GM21786 (cell line): ENCODE measurements at regions not wholly inside any gene's neighbourhood (a gene's known extent, or its start where the extent isn't known, plus 50 kb on each side); places are given as distances from the start of the nearest gene placed in this dataset.

Experiments
- ATAC-seq: cut with Tn5 transposase; IDR thresholded peaks from one replicate; pipeline ENCODE4 v1.9.1; 2021; ENCODE audit not compliant: unreplicated experiment

- ATAC-seq, result no peak
These were observed 111.9 kb upstream of the SLC44A3 start for GRCh38 chr1:94708299-94708685.

GRCh38 chr1:94707321-94708298 is 112.5 kb upstream of the SLC44A3 start:
- no peak for ATAC-seq

- no peak for ATAC-seq
These were observed 117.7 kb upstream of the SLC44A3 start for GRCh38 chr1:94702442-94702815.

GRCh38 chr1:94701796-94702441 is 118.2 kb upstream of the SLC44A3 start:
- ATAC-seq, result no peak

GRCh38 chr1:94698759-94699502 is 121.2 kb upstream of the SLC44A3 start:
- ATAC-seq, result no peak

- no peak for ATAC-seq
These were observed 121.8 kb upstream of the SLC44A3 start for GRCh38 chr1:94698356-94698755.

- ATAC-seq, result no peak
These were observed 122.3 kb upstream of the SLC44A3 start for GRCh38 chr1:94697839-94698238.

- ATAC-seq, result no peak
These were observed 125.8 kb upstream of the SLC44A3 start for GRCh38 chr1:94694226-94694915.

GRCh38 chr1:94693435-94693834 is 126.7 kb upstream of the SLC44A3 start:
- no peak for ATAC-seq

GRCh38 chr1:94693029-94693428 is 127.1 kb upstream of the SLC44A3 start:
- ATAC-seq, result no peak

- no peak for ATAC-seq
These were observed 131.5 kb upstream of the SLC44A3 start for GRCh38 chr1:94688646-94689045.

GRCh38 chr1:94686882-94687281 is 133.3 kb upstream of the SLC44A3 start:
- ATAC-seq, result no peak

GRCh38 chr1:94684690-94685250 is 135.4 kb upstream of the SLC44A3 start:
- no peak for ATAC-seq

- no peak for ATAC-seq
These were observed 136.3 kb upstream of the SLC44A3 start for GRCh38 chr1:94683886-94684285.

- no peak for ATAC-seq
These were observed 138.4 kb upstream of the F3 start for GRCh38 chr1:94680039-94680377.

- ATAC-seq, result no peak
These were observed 137.9 kb upstream of the F3 start for GRCh38 chr1:94679332-94680038.

- ATAC-seq, result no peak
These were observed 136.8 kb upstream of the F3 start for GRCh38 chr1:94678202-94678848.

- no peak for ATAC-seq
These were observed 136.2 kb upstream of the F3 start for GRCh38 chr1:94677714-94678113.

- ATAC-seq, result no peak
These were observed 135.5 kb upstream of the F3 start for GRCh38 chr1:94677087-94677486.

- no peak for ATAC-seq
These were observed 135.1 kb upstream of the F3 start for GRCh38 chr1:94676686-94677085.
